K562 (cell line): ENCODE measurements at regions not wholly inside any gene's neighbourhood (a gene's known extent, or its start where the extent isn't known, plus 50 kb on each side); places are given as distances from the start of the nearest gene placed in this dataset.

Experiments
- ATAC-seq: fragments of 200-7000 bp; cut with Tn5 transposase; 3 replicates; pipeline ENCODE4 v1.9.1; 2020; ENCODE audit warnings: moderate library complexity
- BruUV-seq: library from RNA; stranded (reverse); fragments of 400-500 nt; replicated peaks from 2 replicates; lab custom pipeline; 2021; lab: Mats Ljungman, UMichigan
- CTCF ChIA-PET: fragments of 300-600 bp; formaldehyde crosslinking; extraction: SDS; loops from one replicate; lab custom pipeline; 2021; ENCODE audit warnings: low intra/inter-chr PET ratio; lab: Yijun Ruan, JAX
- POLR2A ChIA-PET: fragments of 300-600, 350-650 bp; sonication (Branson Sonifier 250); formaldehyde crosslinking; extraction: SDS; loops from one replicate; lab custom pipeline; 2021; ENCODE audit warnings: antibody characterized with exemption, inconsistent platforms; lab: Yijun Ruan, JAX
- DNase-seq, 4 experiments: peaks; one replicate each; pipeline versions ENCODE4 v3.0.0 to v3.0.0-alpha.2; 2011 to 2018; ENCODE audit warnings: low spot score in 3 of 4, mixed read lengths in 3 of 4; ENCODE audit errors: extremely low read depth in 1 of 4
- FAIRE-seq: peaks from 2 replicates; lab custom pipeline; 2011; peaks lifted over from hg19 to GRCh38; lab: Jason Lieb, UNC
- H2AFZ ChIP-seq: 2 replicates; pipeline ENCODE4 v1.6.0; 2011; ENCODE audit warnings: low read depth, low read length, control low read depth, inconsistent platforms
- H3K27ac ChIP-seq: fragments of 200-600 bp; 3 replicates; pipeline ENCODE4 v1.8.0; 2011; ENCODE audit warnings: low read depth, mild to moderate bottlenecking, control low read depth, inconsistent platforms, low read length, moderate library complexity, mixed read lengths; ENCODE audit errors: extremely low read depth
- H3K27me3 ChIP-seq, 2 experiments: fragments of 300-600 bp in 1 of 2; 2 replicates in 1 of 2; 3 replicates in 1 of 2; pipeline versions ENCODE4 v1.6.0 to v1.8.0; 2011; ENCODE audit warnings: inconsistent platforms in 2 of 2, low read length in 2 of 2, mild to moderate bottlenecking in 1 of 2, mixed read lengths in 1 of 2, moderate library complexity in 1 of 2; ENCODE audit not compliant: control insufficient read depth in 2 of 2, insufficient read depth in 2 of 2
- H3K36me3 ChIP-seq: fragments of 300-600 bp; 3 replicates; pipeline ENCODE4 v1.8.0; 2011; ENCODE audit warnings: mild to moderate bottlenecking, low read length, inconsistent platforms; ENCODE audit not compliant: control insufficient read depth, insufficient read depth
- H3K4me1 ChIP-seq, 2 experiments: fragments of 200-600 bp in 1 of 2; replicated peaks in 1 of 2; 2 replicates in 1 of 2; 3 replicates in 1 of 2; pipeline versions ENCODE4 v1.5.1 to v1.8.0; 2011; ENCODE audit warnings: inconsistent platforms in 2 of 2, low read length in 2 of 2, mild to moderate bottlenecking in 1 of 2, mixed read lengths in 1 of 2, moderate library complexity in 1 of 2; ENCODE audit not compliant: control insufficient read depth in 2 of 2, insufficient read depth in 2 of 2
- H3K4me2 ChIP-seq: 2 replicates; pipeline ENCODE4 v1.6.1; 2011; ENCODE audit warnings: low read length, control low read depth, inconsistent platforms, mixed read lengths; ENCODE audit not compliant: insufficient read depth
- H3K4me3 ChIP-seq: fragments of 200-600 bp; sonication (generic), shearing (Covaris generic); 2 replicates; pipeline ENCODE4 v1.5.1; 2016; ENCODE audit warnings: control low read depth, inconsistent platforms
- H3K79me2 ChIP-seq: fragments of 200-600 bp; 3 replicates; pipeline ENCODE4 v1.8.0; 2011; ENCODE audit warnings: low read length, inconsistent platforms; ENCODE audit not compliant: control insufficient read depth, insufficient read depth
- H3K9ac ChIP-seq, 2 experiments: 2 replicates each; pipeline versions ENCODE4 v1.6.0 to v1.6.1; 2011; ENCODE audit warnings: low read depth in 2 of 2, low read length in 2 of 2, control low read depth in 1 of 2, inconsistent platforms in 1 of 2, mild to moderate bottlenecking in 1 of 2, mixed read lengths in 1 of 2; ENCODE audit not compliant: insufficient read depth in 1 of 2
- H3K9me1 ChIP-seq: one replicate; pipeline ENCODE4 v1.6.0; 2011; ENCODE audit warnings: inconsistent platforms, mild to moderate bottlenecking, low read length, moderate library complexity; ENCODE audit not compliant: control insufficient read depth, insufficient read depth
- H3K9me3 ChIP-seq: replicated peaks from 2 replicates; pipeline ENCODE4 v1.5.1; 2011; ENCODE audit warnings: low read depth, low read length, inconsistent platforms; ENCODE audit not compliant: control insufficient read depth, insufficient read depth
- H4K20me1 ChIP-seq: replicated peaks from 2 replicates; pipeline ENCODE4 v1.6.1; 2011; ENCODE audit warnings: low read length, inconsistent platforms, mixed read lengths; ENCODE audit not compliant: control insufficient read depth, insufficient read depth
- ASH1L ChIP-seq: fragments of 450-650 bp; IDR thresholded peaks from 2 replicates; pipeline ENCODE4 v1.6.1; 2018; ENCODE audit warnings: borderline replicate concordance, mild to moderate bottlenecking, low read depth; ENCODE audit not compliant: partially characterized antibody
- CREM ChIP-seq: IDR thresholded peaks from 2 replicates; pipeline ENCODE4 v1.6.1; 2014; ENCODE audit warnings: antibody characterized with exemption, low read depth
- ILK ChIP-seq: fragments of 450-650 bp; IDR thresholded peaks from 2 replicates; pipeline ENCODE4 v1.6.1; 2016; ENCODE audit warnings: missing genetic modification characterization, low read depth, mild to moderate bottlenecking, missing compliant biosample characterization, moderate library complexity, borderline replicate concordance
- NCOA4 ChIP-seq: fragments of 450-650 bp; IDR thresholded peaks from 2 replicates; pipeline ENCODE4 v1.6.1; 2018; ENCODE audit warnings: mild to moderate bottlenecking; ENCODE audit not compliant: partially characterized antibody
- PTBP1 ChIP-seq: fragments of 200-400 bp; formaldehyde crosslinking; IDR thresholded peaks from 2 replicates; pipeline ENCODE4 v1.6.1; 2017; ENCODE audit warnings: low read depth, low read length
- PYGO2 ChIP-seq: fragments of 450-650 bp; IDR thresholded peaks from 2 replicates; pipeline ENCODE4 v1.6.1; 2016; ENCODE audit warnings: mild to moderate bottlenecking, missing genetic modification characterization, moderate library complexity, missing compliant biosample characterization
- SLC30A9 ChIP-seq: fragments of 250-450 bp; sonication (Bioruptor Pico); IDR thresholded peaks from 2 replicates; pipeline ENCODE4 v1.8.0; 2022; ENCODE audit warnings: mild to moderate bottlenecking, moderate library complexity
- SRSF9 ChIP-seq: fragments of 200-400 bp; formaldehyde crosslinking; IDR thresholded peaks from 2 replicates; pipeline ENCODE4 v1.6.1; 2017; ENCODE audit warnings: low read depth, low read length, borderline replicate concordance
- WHSC1 ChIP-seq: IDR thresholded peaks from one replicate; pipeline ENCODE4 v1.6.1; 2012; ENCODE audit warnings: low read length, control low read depth, inconsistent platforms
- ZC3H11A ChIP-seq: IDR thresholded peaks from 2 replicates; pipeline ENCODE4 v1.6.1; 2012; ENCODE audit warnings: low read depth, low read length, improper control_type of control experiment
- ZNF584 ChIP-seq: fragments of 200-800 bp; sonication (Bioruptor generic); IDR thresholded peaks from 2 replicates; pipeline ENCODE4 v1.6.1; 2016; ENCODE audit warnings: low read depth, mild to moderate bottlenecking, missing genetic modification characterization, missing compliant biosample characterization
- ZNF77 ChIP-seq: fragments of 250-450 bp; sonication (Bioruptor Pico); IDR thresholded peaks from 2 replicates; pipeline ENCODE4 v1.5.0; 2020
- WGBS: fragments of 100-300 bp; shearing (Covaris generic); methylation state at CpG from one replicate; pipeline ENCODE4 v1.1.6; 2016; ENCODE audit warnings: low coverage, mixed read lengths; ENCODE audit not compliant: insufficient coverage; ENCODE audit errors: missing lambda C conversion rate; 5-methylcytosine and 5-hydroxymethylcytosine counted together
- in situ Hi-C: fragments of 300-500 bp; cut with MboI; formaldehyde crosslinking; loops from 4 replicates; pipeline ENCODE4 v1.15.0; 2018; ENCODE audit warnings: inconsistent platforms, mixed read lengths
- intact Hi-C: fragments of 100-400 bp; cut with micrococcal nuclease; formaldehyde crosslinking; loops from 2 replicates; pipeline ENCODE4 v1.14.2; 2022
- TF ChIP-seq, protein P1 (sequence below): fragments of 450-650 bp; formaldehyde crosslinking; IDR thresholded peaks from 2 replicates; pipeline ENCODE4 v1.4.0; 2022; ENCODE audit warnings: mild to moderate bottlenecking, moderate library complexity
- TF ChIP-seq, protein P2 (sequence below): IDR thresholded peaks from 2 replicates; pipeline ENCODE4 v1.6.1; 2011; ENCODE audit warnings: borderline replicate concordance, low read depth, mild to moderate bottlenecking, moderate library complexity, low read length; ENCODE audit not compliant: insufficient read depth, poor library complexity, severe bottlenecking

DNA sequence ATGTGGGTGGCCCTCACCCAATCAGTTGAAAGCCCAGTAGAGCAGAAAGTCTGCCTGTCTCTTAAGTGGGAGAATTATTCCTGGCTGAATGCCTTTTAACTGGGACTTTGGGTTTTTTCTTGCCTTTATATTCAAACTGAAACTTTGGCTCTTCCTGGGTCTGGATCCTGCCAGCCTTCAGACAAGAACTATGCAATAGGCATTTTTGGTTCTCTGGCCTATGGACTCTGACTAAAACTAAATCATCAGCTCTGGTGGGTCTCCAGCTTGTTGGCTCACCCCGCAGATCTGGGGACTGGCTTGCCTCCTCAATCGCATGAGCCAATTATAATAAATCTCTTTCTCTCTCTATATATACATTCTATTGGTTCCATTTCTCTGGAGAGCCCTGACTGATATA is 173.0 kb upstream of the IGF1 start:
- Histone ChIP-seq H3K4me3 (no peak overlapping the region), H3K4me2 (no peak overlapping the region)
- CTCF ChIA-PET, result no interaction called here
- no peak for TF ChIP-seq PTBP1
- no peak for TF ChIP-seq ILK
- no peak for TF ChIP-seq ZNF77 (CRISPR knock-in tag)
- no peak for TF ChIP-seq PYGO2 (tag)
- TF ChIP-seq, all 486 proteins: peak for 0
- Histone ChIP-seq H3K9ac (no peak overlapping the region), H3K27ac (no peak overlapping the region), H3K27me3 (no peaks in the 10 kb centered on the region), H3K4me1 (no peaks in the 10 kb centered on the region), H3K79me2 (no peaks in the 10 kb centered on the region), H3K9me1 (no peaks in the 10 kb centered on the region), H3K9me3 (no peaks in the 10 kb centered on the region; the same call in 1 of the 2 replicates), H2AFZ (no peak overlapping the region), H4K20me1 (no peaks in the 10 kb centered on the region), H3K36me3 (no peaks in the 10 kb centered on the region)
- ATAC-seq, result no peak
- in situ Hi-C loops (no loop called here), intact Hi-C loops (no loop called here)
- WGBS, result 10% methylated on average over 2 of the region's 2 CpGs
- DNase-seq, result no peak
- FAIRE-seq, result no peak
- POLR2A ChIA-PET, result interaction anchor here (0.8 to 1.0 kb wide), 2 partner anchors 52 to 712 kb away, joined by 3 to 4 read pairs; no protein-coding TSS in a partner anchor
- no TSS peak for BruUV-seq

DNA sequence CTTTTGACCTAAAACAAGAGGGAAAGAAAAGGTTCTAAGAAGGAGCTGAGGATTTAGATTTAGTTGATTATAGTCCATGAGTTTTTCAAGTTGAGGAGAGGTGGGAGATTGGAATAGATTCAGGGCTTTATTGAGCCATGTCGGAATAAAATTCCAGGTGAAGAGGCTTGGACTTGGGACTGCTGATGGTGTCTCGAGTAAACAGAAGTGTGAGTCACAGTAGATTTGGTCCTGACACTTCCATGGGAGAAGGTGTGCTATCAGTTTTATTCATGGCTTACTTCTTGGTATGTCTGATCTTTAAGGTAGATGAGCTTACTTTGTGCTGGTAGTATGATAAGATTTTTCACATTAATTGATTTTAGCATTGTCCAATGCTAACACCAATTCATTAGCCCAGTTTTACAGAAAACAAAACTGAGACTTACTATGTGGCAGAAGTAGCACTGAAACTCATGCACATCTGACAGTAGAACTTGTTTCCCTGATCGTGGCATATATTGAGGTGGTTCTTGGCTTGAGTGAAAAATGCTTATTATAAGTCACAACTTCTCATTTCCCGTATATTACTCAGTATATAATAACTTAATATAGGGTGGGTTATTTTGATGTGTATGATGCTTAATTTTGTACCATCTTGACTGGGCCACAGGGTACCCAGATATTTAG is 172.4 kb upstream of the IGF1 start:
- Histone ChIP-seq H3K9ac (no peak overlapping the region), H3K27ac (no peak overlapping the region), H4K20me1 (no peaks in the 10 kb centered on the region), H3K27me3 (no peaks in the 10 kb centered on the region), H3K9me1 (no peaks in the 10 kb centered on the region), H2AFZ (no peak overlapping the region), H3K4me2 (no peak overlapping the region), H3K79me2 (no peaks in the 10 kb centered on the region), H3K4me1 (no peaks in the 10 kb centered on the region), H3K4me3 (no peak overlapping the region), H3K9me3 (no peaks in the 10 kb centered on the region; the same call in 1 of the 2 replicates), H3K36me3 (no peaks in the 10 kb centered on the region)
- FAIRE-seq (no peak), ATAC-seq (no peak), DNase-seq (no peak)
- in situ Hi-C loops, result no loop called here
- WGBS, result 3% methylated on average over 4 of the region's 4 CpGs
- POLR2A ChIA-PET, result interaction anchor here (0.7 kb wide), 1 partner anchor 1055 kb away, joined by 3 read pairs; no protein-coding TSS in a partner anchor
- BruUV-seq, result no TSS peak
- intact Hi-C loops, result no loop called here
- CTCF ChIA-PET, result no interaction called here
- TF ChIP-seq SRSF9 (no peak), NCOA4 (no peak), WHSC1 (no peak), CREM (no peak), SLC30A9 (CRISPR knock-in tag) (no peak), ASH1L (no peak), ZC3H11A (no peak), ZNF584 (CRISPR knock-in tag) (no peak)
- TF ChIP-seq, protein P1, sequence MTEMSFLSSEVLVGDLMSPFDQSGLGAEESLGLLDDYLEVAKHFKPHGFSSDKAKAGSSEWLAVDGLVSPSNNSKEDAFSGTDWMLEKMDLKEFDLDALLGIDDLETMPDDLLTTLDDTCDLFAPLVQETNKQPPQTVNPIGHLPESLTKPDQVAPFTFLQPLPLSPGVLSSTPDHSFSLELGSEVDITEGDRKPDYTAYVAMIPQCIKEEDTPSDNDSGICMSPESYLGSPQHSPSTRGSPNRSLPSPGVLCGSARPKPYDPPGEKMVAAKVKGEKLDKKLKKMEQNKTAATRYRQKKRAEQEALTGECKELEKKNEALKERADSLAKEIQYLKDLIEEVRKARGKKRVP, result no peak
- TF ChIP-seq, protein P2, sequence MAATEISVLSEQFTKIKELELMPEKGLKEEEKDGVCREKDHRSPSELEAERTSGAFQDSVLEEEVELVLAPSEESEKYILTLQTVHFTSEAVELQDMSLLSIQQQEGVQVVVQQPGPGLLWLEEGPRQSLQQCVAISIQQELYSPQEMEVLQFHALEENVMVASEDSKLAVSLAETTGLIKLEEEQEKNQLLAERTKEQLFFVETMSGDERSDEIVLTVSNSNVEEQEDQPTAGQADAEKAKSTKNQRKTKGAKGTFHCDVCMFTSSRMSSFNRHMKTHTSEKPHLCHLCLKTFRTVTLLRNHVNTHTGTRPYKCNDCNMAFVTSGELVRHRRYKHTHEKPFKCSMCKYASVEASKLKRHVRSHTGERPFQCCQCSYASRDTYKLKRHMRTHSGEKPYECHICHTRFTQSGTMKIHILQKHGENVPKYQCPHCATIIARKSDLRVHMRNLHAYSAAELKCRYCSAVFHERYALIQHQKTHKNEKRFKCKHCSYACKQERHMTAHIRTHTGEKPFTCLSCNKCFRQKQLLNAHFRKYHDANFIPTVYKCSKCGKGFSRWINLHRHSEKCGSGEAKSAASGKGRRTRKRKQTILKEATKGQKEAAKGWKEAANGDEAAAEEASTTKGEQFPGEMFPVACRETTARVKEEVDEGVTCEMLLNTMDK, result no peak
